ENCODE measurements at regions not wholly inside any gene's neighbourhood (a gene's known extent, or its start where the extent isn't known, plus 50 kb on each side); places are given as distances from the start of the nearest gene placed in this dataset.

DNA sequence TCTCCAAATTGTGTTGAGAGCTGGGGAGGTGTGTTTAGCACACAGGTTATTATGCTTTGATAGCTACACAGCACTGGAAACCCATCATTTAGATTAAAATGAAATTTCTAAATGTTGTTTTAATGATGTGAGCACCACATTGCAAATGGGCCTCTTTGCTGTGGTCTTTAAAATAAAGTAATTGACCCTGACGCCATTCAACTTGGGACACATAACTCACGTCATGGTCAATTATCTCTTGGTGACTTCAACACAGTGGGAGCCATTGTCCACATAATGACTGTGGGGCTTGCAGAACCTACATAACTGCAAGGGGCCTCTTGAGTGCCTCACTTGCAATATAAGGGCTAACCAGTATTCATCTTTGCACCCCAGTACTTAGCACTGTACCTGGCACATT is 280.4 kb downstream of the HLX start:
- TF ChIP-seq EZH2 (IDR thresholded peaks at IDR 0.05; ENCODE audit: low read length, missing control alignments): no peak
- no peak for TF ChIP-seq CTCF (conservative IDR thresholded peaks at IDR 0.05 in 1 of 2, IDR thresholded peaks at IDR 0.05 in 1 of 2; ENCODE audit: low read depth in 1 of 2, low read length in 2 of 2)
